GM20000 (cell line): ENCODE measurements at regions not wholly inside any gene's neighbourhood (a gene's known extent, or its start where the extent isn't known, plus 50 kb on each side); places are given as distances from the start of the nearest gene placed in this dataset.
"Not testable (repeated sequence)": the region's sequence is repeated elsewhere in the genome, so short reads cannot be mapped to it uniquely, and the experiment has no call there.

Source experiments
- DNase-seq: peaks from one replicate; pipeline ENCODE4 v3.0.0; 2012; ENCODE audit warnings: low spot score
- CTCF ChIP-seq: IDR thresholded peaks from 2 replicates; pipeline ENCODE4 v1.5.1; 2012; ENCODE audit warnings: mild to moderate bottlenecking, control low read depth; ENCODE audit errors: extremely low read depth, missing control alignments

GRCh38 chr1:245102149-245102548, 52.6 kb upstream of the KIF26B start:
- not testable (repeated sequence) for DNase-seq

- no peak for TF ChIP-seq CTCF
- DNase-seq = no peak
These were observed 55.4 kb upstream of the KIF26B start for GRCh38 chr1:245099401-245099800.

GRCh38 chr1:245098924-245099323, 55.9 kb upstream of the KIF26B start:
- TF ChIP-seq CTCF = no peak
- DNase-seq = no peak

GRCh38 chr1:245096311-245097066, 58.3 kb upstream of the KIF26B start:
- TF ChIP-seq CTCF = no peak
- no peak for DNase-seq

GRCh38 chr1:245095903-245096302, 58.9 kb upstream of the KIF26B start:
- DNase-seq = no peak
- no peak for TF ChIP-seq CTCF

GRCh38 chr1:245094954-245095353, 59.8 kb upstream of the KIF26B start:
- TF ChIP-seq CTCF = no peak
- no peak for DNase-seq

- no peak for TF ChIP-seq CTCF
- DNase-seq = no peak
These were observed 60.7 kb upstream of the KIF26B start for GRCh38 chr1:245094092-245094491.

- no peak for DNase-seq
- TF ChIP-seq CTCF = no peak
These were observed 62.2 kb upstream of the KIF26B start for GRCh38 chr1:245092638-245092976.
